OCI-LY3 (cell line): ENCODE measurements at regions not wholly inside any gene's neighbourhood (a gene's known extent, or its start where the extent isn't known, plus 50 kb on each side); places are given as distances from the start of the nearest gene placed in this dataset.

Experiments used
- H2AFZ ChIP-seq: fragments of 200-600, 300-600 bp; shearing (Covaris generic); 2 replicates; pipeline ENCODE4 v1.6.0; 2014; ENCODE audit warnings: antibody characterized with exemption, low read depth, low read length
- H3K27ac ChIP-seq: fragments of 200-600, 300-600 bp; sonication (generic); 2 replicates; pipeline ENCODE4 v1.5.1; 2014; ENCODE audit warnings: mild to moderate bottlenecking, low read length, moderate library complexity, mixed read lengths
- H3K27me3 ChIP-seq: fragments of 200-600, 300-600 bp; sonication (generic); 2 replicates; pipeline ENCODE4 v1.6.1; 2014; ENCODE audit warnings: low read depth, low read length, mixed read lengths
- H3K36me3 ChIP-seq: fragments of 200-600, 300-600 bp; sonication (generic); replicated peaks from 2 replicates; pipeline ENCODE3; 2014; ENCODE audit warnings: low read depth, low read length, mixed read lengths
- H3K4me1 ChIP-seq: fragments of 300-600, 200-600 bp; sonication (generic); 2 replicates; pipeline ENCODE4 v1.6.1; 2014; ENCODE audit warnings: low read length, mixed read lengths
- H3K4me2 ChIP-seq: fragments of 200-600, 300-600 bp; sonication (generic); 2 replicates; pipeline ENCODE4 v1.6.1; 2014; ENCODE audit warnings: low read length, mixed read lengths
- H3K4me3 ChIP-seq: fragments of 300-600, 200-600 bp; sonication (generic); 2 replicates; pipeline ENCODE4 v1.5.1; 2014; ENCODE audit warnings: antibody characterized with exemption, mild to moderate bottlenecking, low read length, moderate library complexity
- H3K79me2 ChIP-seq: fragments of 300-600, 200-600 bp; shearing (Covaris generic); 2 replicates; pipeline ENCODE4 v1.6.1; 2014; ENCODE audit warnings: mild to moderate bottlenecking, low read length, mixed read lengths
- H3K9ac ChIP-seq: fragments of 300-600, 200-600 bp; shearing (Covaris generic); 2 replicates; pipeline ENCODE4 v1.6.0; 2014; ENCODE audit warnings: mild to moderate bottlenecking, low read length, moderate library complexity
- H3K9me3 ChIP-seq: fragments of 200-600, 300-600 bp; shearing (Covaris generic); 2 replicates; pipeline ENCODE4 v1.6.1; 2014; ENCODE audit warnings: low read length, mixed read lengths; ENCODE audit not compliant: insufficient read depth
- H4K20me1 ChIP-seq: fragments of 200-600, 300-600 bp; sonication (generic); 2 replicates; pipeline ENCODE4 v1.6.1; 2016; ENCODE audit warnings: low read length, mixed read lengths; ENCODE audit not compliant: insufficient read depth
- CTCF ChIP-seq: fragments of 200-600, 300-600 bp; sonication (generic); IDR thresholded peaks from 2 replicates; pipeline ENCODE4 v1.5.1; 2014; ENCODE audit warnings: antibody characterized with exemption, low read length, low read depth
- EZH2phosphoT487 ChIP-seq: fragments of 200-600 bp; shearing (Covaris generic); IDR thresholded peaks from 2 replicates; pipeline ENCODE4 v1.6.1; 2018; ENCODE audit warnings: antibody characterized with exemption, mixed run types, low read depth

- Histone ChIP-seq H3K36me3 (no peaks in the 10 kb centered on the region), H3K4me1 (no peaks in the 10 kb centered on the region), H3K9ac (no peak overlapping the region), H3K9me3 (no peaks in the 10 kb centered on the region), H3K27me3 (no peaks in the 10 kb centered on the region), H4K20me1 (no peaks in the 10 kb centered on the region), H3K4me3 (no peak overlapping the region), H3K4me2 (no peak overlapping the region), H3K79me2 (no peaks in the 10 kb centered on the region), H2AFZ (no peak overlapping the region), H3K27ac (no peak overlapping the region)
- TF ChIP-seq EZH2phosphoT487 = no peak
- no peak for TF ChIP-seq CTCF
Measured at GRCh38 chr16:79685871-79686270, 85.3 kb upstream of the MAF start.

GRCh38 chr16:79679334-79679733 lies 78.8 kb upstream of the MAF start:
- Histone ChIP-seq H3K27ac (no peak overlapping the region), H3K4me1 (no peaks in the 10 kb centered on the region), H3K9me3 (no peaks in the 10 kb centered on the region), H3K9ac (no peak overlapping the region), H3K4me3 (no peak overlapping the region), H4K20me1 (no peaks in the 10 kb centered on the region), H3K79me2 (no peaks in the 10 kb centered on the region), H2AFZ (no peak overlapping the region), H3K36me3 (no peaks in the 10 kb centered on the region), H3K4me2 (no peak overlapping the region), H3K27me3 (no peaks in the 10 kb centered on the region)
- TF ChIP-seq EZH2phosphoT487 (no peak), CTCF (no peak)

- no peaks in the 10 kb centered on the region for H3K79me2 ChIP-seq
- no peak overlapping the region for H3K27ac ChIP-seq
- H3K9ac ChIP-seq = no peak overlapping the region
- no peaks in the 10 kb centered on the region for H4K20me1 ChIP-seq
- no peaks in the 10 kb centered on the region for H3K27me3 ChIP-seq
- H3K4me2 ChIP-seq = no peak overlapping the region
- no peaks in the 10 kb centered on the region for H3K36me3 ChIP-seq
- H3K9me3 ChIP-seq = no peaks in the 10 kb centered on the region
- H2AFZ ChIP-seq = no peak overlapping the region
- H3K4me3 ChIP-seq = no peak overlapping the region
- no peaks in the 10 kb centered on the region for H3K4me1 ChIP-seq
- no peak for TF ChIP-seq CTCF
- TF ChIP-seq EZH2phosphoT487 = no peak
Measured at GRCh38 chr16:79677799-79678530, 77.4 kb upstream of the MAF start.

GRCh38 chr16:79673635-79674034 lies 73.1 kb upstream of the MAF start:
- no peaks in the 10 kb centered on the region for H3K36me3 ChIP-seq

More at GRCh38 chr16:79673635-79674034, 73.1 kb upstream of the MAF start:
- Histone ChIP-seq H4K20me1 (no peaks in the 10 kb centered on the region), H3K9me3 (no peaks in the 10 kb centered on the region), H3K27ac (no peak overlapping the region), H3K27me3 (no peaks in the 10 kb centered on the region), H2AFZ (no peak overlapping the region), H3K4me1 (no peaks in the 10 kb centered on the region), H3K9ac (no peak overlapping the region), H3K4me2 (no peak overlapping the region), H3K4me3 (no peak overlapping the region), H3K79me2 (no peaks in the 10 kb centered on the region)
- no peak for TF ChIP-seq CTCF
- TF ChIP-seq EZH2phosphoT487 = no peak
